ENCODE measurements at regions not wholly inside any gene's neighbourhood (a gene's known extent, or its start where the extent isn't known, plus 50 kb on each side); places are given as distances from the start of the nearest gene placed in this dataset.

DNA sequence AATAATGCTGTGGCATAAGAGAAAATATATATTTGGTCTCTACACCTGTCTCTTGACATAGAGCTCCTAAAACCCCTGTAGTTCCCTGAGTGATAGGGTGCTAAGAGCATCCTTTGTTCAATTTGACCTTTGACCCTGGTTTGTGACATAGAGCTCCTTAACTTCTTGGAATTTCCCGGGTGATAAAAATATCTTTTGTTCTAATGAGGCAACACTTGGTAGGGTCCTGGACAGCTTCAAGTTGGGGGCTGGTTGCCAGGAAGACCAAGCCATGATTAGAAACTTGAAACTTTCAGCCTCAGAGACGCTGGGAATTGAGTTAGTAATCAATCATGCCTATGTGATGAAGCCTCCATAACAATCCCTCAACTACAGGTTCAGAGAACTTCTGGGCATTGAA, 105.4 kb downstream of the CASP12 start:
- no peak for TF ChIP-seq CTCF (IDR thresholded peaks at IDR 0.05)
- no peak for TF ChIP-seq POLR2A (IDR thresholded peaks at IDR 0.05; ENCODE audit: low read depth)
- no peak for TF ChIP-seq EP300 (IDR thresholded peaks at IDR 0.05)
- TF ChIP-seq POLR2AphosphoS5 (IDR thresholded peaks at IDR 0.05) = no peak

Data from esophagus muscularis mucosa (tissue), 4 donors.